ENCODE measurements at regions not wholly inside any gene's neighbourhood (a gene's known extent, or its start where the extent isn't known, plus 50 kb on each side); places are given as distances from the start of the nearest gene placed in this dataset.

- Histone ChIP-seq H4K5ac (ENCODE audit: insufficient read length, low read depth, low read length) (no peak overlapping the region), H3K27me3 (replicated peaks in 1 of 4; ENCODE audit: control insufficient read depth in 3 of 4, extremely low read depth in 1 of 4, insufficient read depth in 3 of 4, low read length in 3 of 4) (no peaks in the 10 kb centered on the region), H3K23ac (ENCODE audit: insufficient read length) (no peak overlapping the region), H3K23me2 (ENCODE audit: low read depth, low read length) (no peaks in the 10 kb centered on the region), H4K20me1 (replicated peaks in 1 of 2; ENCODE audit: control insufficient read depth in 1 of 2, insufficient read depth in 2 of 2, low read length in 2 of 2) (no peaks in the 10 kb centered on the region), H3K36me3 (ENCODE audit: control insufficient read depth in 2 of 4, insufficient read depth in 4 of 4, low read length in 3 of 4) (no peaks in the 10 kb centered on the region), H4K8ac (ENCODE audit: extremely low read depth, insufficient read depth, low read length) (no peak overlapping the region), H2AK5ac (ENCODE audit: low read depth, low read length) (no peak overlapping the region), H3K27ac (ENCODE audit: low read depth, low read length) (no peak overlapping the region), H3K14ac (ENCODE audit: insufficient read length) (no peak overlapping the region), H2BK12ac (ENCODE audit: low read depth, low read length) (no peak overlapping the region), H3K56ac (replicated peaks; ENCODE audit: insufficient read length, low read depth, low read length) (no peak overlapping the region), H2BK20ac (ENCODE audit: low read length) (no peak overlapping the region), H3K4me2 (ENCODE audit: insufficient read depth in 1 of 2, low read depth in 2 of 2, low read length in 2 of 2) (no peak overlapping the region), H3K9ac (replicated peaks in 1 of 4; ENCODE audit: extremely low read depth in 1 of 4, low read depth in 3 of 4, low read length in 3 of 4) (peak overlapping the region in 1 of 4 experiments; percentile 43; a peak in 1 of 7 replicates), H3K18ac (ENCODE audit: extremely low read depth, low read length) (no peak overlapping the region), H3K9me3 (ENCODE audit: insufficient read depth in 2 of 2, low read depth in 1 of 2, low read length in 1 of 2) (peaks cover 4 to 6% of the 10 kb centered on the region in 2 experiments; a peak in 2 of 4 replicates), H2BK5ac (ENCODE audit: low read depth, low read length) (no peak overlapping the region), H3K4me1 (replicated peaks in 1 of 4; ENCODE audit: control insufficient read depth in 3 of 4, insufficient read depth in 4 of 4, low read length in 3 of 4) (no peaks in the 10 kb centered on the region), H3K79me2 (ENCODE audit: control insufficient read depth in 1 of 2, insufficient read depth in 2 of 2, low read length in 2 of 2) (no peaks in the 10 kb centered on the region), H4K91ac (replicated peaks; ENCODE audit: insufficient read length, low read length) (no peak overlapping the region), H3K4ac (replicated peaks; ENCODE audit: insufficient read length, low read depth, low read length) (no peak overlapping the region), H3K4me3 (ENCODE audit: extremely low read depth in 1 of 4, insufficient read depth in 2 of 4, low read depth in 3 of 4, low read length in 4 of 4) (no peak overlapping the region), H2BK15ac (ENCODE audit: low read length) (no peak overlapping the region), H3K79me1 (ENCODE audit: low read depth, low read length) (no peaks in the 10 kb centered on the region), H2AFZ (ENCODE audit: low read length) (no peak overlapping the region; the same call in 1 of the 2 replicates), H2BK120ac (replicated peaks; ENCODE audit: low read depth, low read length) (no peak overlapping the region)
- no peak for TF ChIP-seq GTF2F1 (IDR thresholded peaks at IDR 0.05; ENCODE audit: borderline replicate concordance, low read depth, low read length)
- DNase-seq (ENCODE audit: low read depth in 1 of 2, low spot score in 2 of 2) (no peak), FAIRE-seq (no peak)
- ChIA-PET POLR2A (ENCODE audit: partially characterized antibody) (interaction anchor here (1.1 kb wide), 1 partner anchor 12 kb away, joined by 3 read pairs; no protein-coding TSS in a partner anchor), CTCF (ENCODE audit: partially characterized antibody) (interaction anchor here (0.9 to 1.0 kb wide), 2 partner anchors 14 to 253 kb away, joined by 3 read pairs; no protein-coding TSS in a partner anchor)
- 91% methylated on average over 21 of the region's 21 CpGs; no CpG with 5 or more reads in 1 of the 2 experiments for WGBS, 2 experiments (ENCODE audit: extremely low coverage in 1 of 2, insufficient coverage in 1 of 2, insufficient read length in 1 of 2, insufficient replicate concordance in 2 of 2, low coverage in 1 of 2, low lambda C conversion rate in 2 of 2, missing lambda C conversion rate in 1 of 2)
These were observed 92.3 kb upstream of the BAIAP2L1 start for GRCh38 chr7:98493030-98493778.
